K562 (cell line): ENCODE measurements at regions not wholly inside any gene's neighbourhood (a gene's known extent, or its start where the extent isn't known, plus 50 kb on each side); places are given as distances from the start of the nearest gene placed in this dataset.

ENCODE experiments used
- ATAC-seq: fragments of 200-7000 bp; cut with Tn5 transposase; 3 replicates; pipeline ENCODE4 v1.9.1; 2020; ENCODE audit warnings: moderate library complexity
- BruUV-seq: library from RNA; stranded (reverse); fragments of 400-500 nt; replicated peaks from 2 replicates; lab custom pipeline; 2021; lab: Mats Ljungman, UMichigan
- CTCF ChIA-PET: fragments of 300-600 bp; formaldehyde crosslinking; extraction: SDS; loops from one replicate; lab custom pipeline; 2021; ENCODE audit warnings: low intra/inter-chr PET ratio; lab: Yijun Ruan, JAX
- POLR2A ChIA-PET: fragments of 300-600, 350-650 bp; sonication (Branson Sonifier 250); formaldehyde crosslinking; extraction: SDS; loops from one replicate; lab custom pipeline; 2021; ENCODE audit warnings: antibody characterized with exemption, inconsistent platforms; lab: Yijun Ruan, JAX
- DNase-seq, 4 experiments: peaks; one replicate each; pipeline versions ENCODE4 v3.0.0 to v3.0.0-alpha.2; 2011 to 2018; ENCODE audit warnings: low spot score in 3 of 4, mixed read lengths in 3 of 4; ENCODE audit errors: extremely low read depth in 1 of 4
- FAIRE-seq: peaks from 2 replicates; lab custom pipeline; 2011; peaks lifted over from hg19 to GRCh38; lab: Jason Lieb, UNC
- H2AFZ ChIP-seq: 2 replicates; pipeline ENCODE4 v1.6.0; 2011; ENCODE audit warnings: low read depth, low read length, control low read depth, inconsistent platforms
- H3K27ac ChIP-seq: fragments of 200-600 bp; 3 replicates; pipeline ENCODE4 v1.8.0; 2011; ENCODE audit warnings: low read depth, mild to moderate bottlenecking, control low read depth, inconsistent platforms, low read length, moderate library complexity, mixed read lengths; ENCODE audit errors: extremely low read depth
- H3K27me3 ChIP-seq, 2 experiments: fragments of 300-600 bp in 1 of 2; 2 replicates in 1 of 2; 3 replicates in 1 of 2; pipeline versions ENCODE4 v1.6.0 to v1.8.0; 2011; ENCODE audit warnings: inconsistent platforms in 2 of 2, low read length in 2 of 2, mild to moderate bottlenecking in 1 of 2, mixed read lengths in 1 of 2, moderate library complexity in 1 of 2; ENCODE audit not compliant: control insufficient read depth in 2 of 2, insufficient read depth in 2 of 2
- H3K36me3 ChIP-seq: fragments of 300-600 bp; 3 replicates; pipeline ENCODE4 v1.8.0; 2011; ENCODE audit warnings: mild to moderate bottlenecking, low read length, inconsistent platforms; ENCODE audit not compliant: control insufficient read depth, insufficient read depth
- H3K4me1 ChIP-seq, 2 experiments: fragments of 200-600 bp in 1 of 2; replicated peaks in 1 of 2; 2 replicates in 1 of 2; 3 replicates in 1 of 2; pipeline versions ENCODE4 v1.5.1 to v1.8.0; 2011; ENCODE audit warnings: inconsistent platforms in 2 of 2, low read length in 2 of 2, mild to moderate bottlenecking in 1 of 2, mixed read lengths in 1 of 2, moderate library complexity in 1 of 2; ENCODE audit not compliant: control insufficient read depth in 2 of 2, insufficient read depth in 2 of 2
- H3K4me2 ChIP-seq: 2 replicates; pipeline ENCODE4 v1.6.1; 2011; ENCODE audit warnings: low read length, control low read depth, inconsistent platforms, mixed read lengths; ENCODE audit not compliant: insufficient read depth
- H3K4me3 ChIP-seq: fragments of 200-600 bp; sonication (generic), shearing (Covaris generic); 2 replicates; pipeline ENCODE4 v1.5.1; 2016; ENCODE audit warnings: control low read depth, inconsistent platforms
- H3K79me2 ChIP-seq: fragments of 200-600 bp; 3 replicates; pipeline ENCODE4 v1.8.0; 2011; ENCODE audit warnings: low read length, inconsistent platforms; ENCODE audit not compliant: control insufficient read depth, insufficient read depth
- H3K9ac ChIP-seq, 2 experiments: 2 replicates each; pipeline versions ENCODE4 v1.6.0 to v1.6.1; 2011; ENCODE audit warnings: low read depth in 2 of 2, low read length in 2 of 2, control low read depth in 1 of 2, inconsistent platforms in 1 of 2, mild to moderate bottlenecking in 1 of 2, mixed read lengths in 1 of 2; ENCODE audit not compliant: insufficient read depth in 1 of 2
- H3K9me1 ChIP-seq: one replicate; pipeline ENCODE4 v1.6.0; 2011; ENCODE audit warnings: inconsistent platforms, mild to moderate bottlenecking, low read length, moderate library complexity; ENCODE audit not compliant: control insufficient read depth, insufficient read depth
- H3K9me3 ChIP-seq: replicated peaks from 2 replicates; pipeline ENCODE4 v1.5.1; 2011; ENCODE audit warnings: low read depth, low read length, inconsistent platforms; ENCODE audit not compliant: control insufficient read depth, insufficient read depth
- H4K20me1 ChIP-seq: replicated peaks from 2 replicates; pipeline ENCODE4 v1.6.1; 2011; ENCODE audit warnings: low read length, inconsistent platforms, mixed read lengths; ENCODE audit not compliant: control insufficient read depth, insufficient read depth
- FOXM1 ChIP-seq, 2 experiments: fragments of 450-650 bp in 1 of 2; sonication (generic) in 1 of 2; formaldehyde crosslinking in 1 of 2; IDR thresholded peaks; 2 replicates each; pipeline versions ENCODE4 v1.6.1 to v1.9.0; 2017 to 2022; ENCODE audit warnings: low read depth in 2 of 2, mild to moderate bottlenecking in 2 of 2, missing genetic modification reagents in 1 of 2, moderate library complexity in 1 of 2
- IRF1 ChIP-seq: sonication (generic); formaldehyde crosslinking; IDR thresholded peaks from 2 replicates; pipeline ENCODE4 v1.8.0; 2022; ENCODE audit warnings: missing genetic modification reagents, mild to moderate bottlenecking, borderline replicate concordance
- RERE ChIP-seq: sonication (generic); formaldehyde crosslinking; IDR thresholded peaks from 2 replicates; pipeline ENCODE4 v1.8.0; 2023; ENCODE audit warnings: missing genetic modification reagents, mild to moderate bottlenecking, borderline replicate concordance
- SNIP1 ChIP-seq: fragments of 450-650 bp; IDR thresholded peaks from 2 replicates; pipeline ENCODE4 v1.7.1; 2017; ENCODE audit warnings: low read depth, mild to moderate bottlenecking
- SRSF3 ChIP-seq: fragments of 200-400 bp; formaldehyde crosslinking; IDR thresholded peaks from 2 replicates; pipeline ENCODE4 v1.6.1; 2016; ENCODE audit warnings: mild to moderate bottlenecking, low read length, moderate library complexity; ENCODE audit not compliant: insufficient read depth
- ZNF695 ChIP-seq: fragments of 450-650 bp; formaldehyde crosslinking; IDR thresholded peaks from 2 replicates; pipeline ENCODE4 v1.4.0; 2020; ENCODE audit warnings: mild to moderate bottlenecking, moderate library complexity
- WGBS: fragments of 100-300 bp; shearing (Covaris generic); methylation state at CpG from one replicate; pipeline ENCODE4 v1.1.6; 2016; ENCODE audit warnings: low coverage, mixed read lengths; ENCODE audit not compliant: insufficient coverage; ENCODE audit errors: missing lambda C conversion rate; 5-methylcytosine and 5-hydroxymethylcytosine counted together
- in situ Hi-C: fragments of 300-500 bp; cut with MboI; formaldehyde crosslinking; loops from 4 replicates; pipeline ENCODE4 v1.15.0; 2018; ENCODE audit warnings: inconsistent platforms, mixed read lengths
- intact Hi-C: fragments of 100-400 bp; cut with micrococcal nuclease; formaldehyde crosslinking; loops from 2 replicates; pipeline ENCODE4 v1.14.2; 2022

- TF ChIP-seq IRF1 (CRISPR knock-in tag) (no peak), SRSF3 (no peak)
Measured at GRCh38 chr4:132056496-132056895, 1092.6 kb upstream of the PCDH10 start (continued).

DNA sequence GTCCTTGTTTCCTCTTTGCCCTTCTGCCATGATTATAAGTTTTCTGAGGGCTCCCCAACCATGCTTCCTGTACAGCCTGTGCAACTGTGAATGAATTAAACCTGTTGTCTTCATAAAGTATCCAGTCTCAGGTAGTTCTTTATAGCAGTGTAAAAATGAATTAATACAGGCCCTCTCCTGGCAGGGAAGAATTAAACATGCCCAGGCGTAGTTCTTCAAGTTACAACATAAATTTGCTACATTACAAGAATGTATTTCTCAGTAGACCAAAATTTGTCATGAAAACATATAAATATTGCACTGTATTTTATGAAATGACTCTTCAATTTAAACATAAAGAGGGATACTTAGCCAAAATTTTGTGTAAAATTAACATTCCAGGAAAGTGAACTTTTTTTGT lies 1089.9 kb upstream of the PCDH10 start:
- intact Hi-C loops: no loop called here
- no peak for ATAC-seq
- Histone ChIP-seq H3K27me3 (no peaks in the 10 kb centered on the region), H2AFZ (no peak overlapping the region), H3K9ac (no peak overlapping the region), H3K4me3 (no peak overlapping the region), H4K20me1 (no peaks in the 10 kb centered on the region), H3K4me1 (no peaks in the 10 kb centered on the region), H3K79me2 (no peaks in the 10 kb centered on the region), H3K27ac (no peak overlapping the region), H3K9me1 (no peaks in the 10 kb centered on the region), H3K9me3 (no peaks in the 10 kb centered on the region), H3K4me2 (no peak overlapping the region), H3K36me3 (no peaks in the 10 kb centered on the region)
- WGBS: 5% methylated on average over 1 of the region's 1 CpG
- DNase-seq: no peak
- in situ Hi-C loops: no loop called here
- TF ChIP-seq SNIP1 (no peak), FOXM1 (IDR thresholded peaks at IDR 0.05; ENCODE audit: low read depth) (no peak), FOXM1 (CRISPR knock-in tag; IDR thresholded peaks at IDR 0.05; ENCODE audit: low read depth) (no peak), ZNF695 (CRISPR knock-in tag) (no peak), RERE (CRISPR knock-in tag) (no peak)
- BruUV-seq: no TSS peak
- CTCF ChIA-PET: no interaction called here
- no peak for FAIRE-seq
- POLR2A ChIA-PET: no interaction called here
